ENCODE measurements at regions not wholly inside any gene's neighbourhood (a gene's known extent, or its start where the extent isn't known, plus 50 kb on each side); places are given as distances from the start of the nearest gene placed in this dataset.
"Not testable (repeated sequence)": the region's sequence is repeated elsewhere in the genome, so short reads cannot be mapped to it uniquely, and the experiment has no call there.

DNA sequence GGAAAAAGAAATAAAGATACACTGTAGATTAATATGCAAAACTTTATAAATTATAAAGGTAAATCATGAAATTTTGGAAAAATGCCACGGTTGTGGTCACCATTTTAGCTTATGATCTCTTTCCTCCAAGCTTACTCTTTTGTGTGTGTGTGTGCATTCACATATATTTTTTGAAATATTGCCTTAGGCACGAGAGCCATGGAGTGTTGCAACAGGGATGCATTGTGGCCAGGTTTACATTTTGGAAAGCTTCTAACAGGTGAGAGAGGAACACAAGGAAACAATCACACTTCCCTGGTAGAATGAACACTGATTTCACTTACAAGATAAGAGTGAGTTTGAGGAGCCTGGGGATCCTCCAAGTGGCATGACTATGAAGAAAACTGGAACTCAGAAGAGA is 214.5 kb upstream of the TENT5A start:
- no peak for DNase-seq (ENCODE audit: low read depth)

DNA sequence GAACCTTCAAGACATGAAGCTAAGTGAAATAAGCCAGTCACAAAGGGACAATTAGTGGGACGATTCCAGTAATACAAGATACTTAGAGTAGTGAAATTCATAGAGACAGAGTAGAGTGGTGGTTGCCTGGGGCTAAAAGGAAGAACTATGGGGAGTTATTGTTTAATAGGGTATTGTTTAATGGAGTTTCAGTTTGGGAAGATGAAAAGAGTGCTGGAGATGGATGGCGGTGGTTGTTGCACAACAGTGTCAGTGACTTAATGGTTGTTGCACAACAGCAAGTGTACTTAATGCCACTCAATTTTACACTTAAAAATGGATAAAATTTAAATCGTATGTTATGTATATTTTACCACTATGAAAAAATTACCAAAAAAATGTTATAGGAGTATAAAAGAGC is 209.7 kb upstream of the TENT5A start:
- no peak for DNase-seq (ENCODE audit: low read depth)

- peak; percentile 21 for DNase-seq (ENCODE audit: low read depth)
Observed at GRCh38 chr6:81950877-81951276, 198.4 kb upstream of the TENT5A start.

GRCh38 chr6:81948861-81949260 is 196.4 kb upstream of the TENT5A start:
- no peak for DNase-seq (ENCODE audit: low read depth)

DNA sequence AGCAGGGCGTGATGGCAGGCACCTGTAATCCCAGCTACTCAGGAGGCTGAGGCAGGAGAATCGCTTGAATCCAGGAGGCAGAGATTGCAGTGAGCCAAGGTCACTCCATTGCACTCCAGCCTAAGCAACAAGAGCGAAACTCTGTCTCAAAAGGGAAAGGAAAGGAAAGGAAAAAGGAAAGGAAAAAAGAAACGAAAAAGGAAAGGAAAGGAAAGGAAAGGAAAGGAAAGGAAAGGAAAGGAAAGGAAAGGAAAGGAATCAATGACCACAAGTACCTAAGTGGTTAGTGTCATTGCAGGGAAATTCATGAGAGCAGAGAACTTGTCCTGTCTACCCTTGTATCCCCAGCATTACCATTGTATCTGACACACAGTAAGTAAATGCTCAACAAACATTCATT is 195.7 kb upstream of the TENT5A start:
- DNase-seq (ENCODE audit: low read depth), result not testable (repeated sequence)

DNA sequence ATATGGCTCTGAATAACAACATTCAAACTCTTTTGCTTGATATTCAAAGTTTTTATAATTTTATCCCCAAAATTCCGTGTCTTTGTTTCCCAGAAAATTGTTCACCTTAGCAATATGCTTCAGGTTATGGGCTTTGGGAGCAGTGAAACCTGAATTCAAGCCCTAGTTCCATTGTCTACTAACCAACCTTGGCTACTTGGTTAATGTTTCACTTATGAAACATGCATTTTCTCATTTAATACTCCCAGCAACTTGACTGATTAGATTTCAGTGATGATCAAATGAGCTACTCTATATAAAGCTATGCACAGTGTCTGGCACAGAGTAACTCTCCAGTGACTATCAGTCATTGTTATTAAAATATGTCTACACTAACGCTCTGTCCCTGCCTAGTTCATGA is 192.2 kb upstream of the TENT5A start:
- DNase-seq (ENCODE audit: low read depth), result no peak

- DNase-seq (ENCODE audit: low read depth), result not testable (repeated sequence)
Observed at GRCh38 chr6:81942842-81943241, 190.4 kb upstream of the TENT5A start.

DNA sequence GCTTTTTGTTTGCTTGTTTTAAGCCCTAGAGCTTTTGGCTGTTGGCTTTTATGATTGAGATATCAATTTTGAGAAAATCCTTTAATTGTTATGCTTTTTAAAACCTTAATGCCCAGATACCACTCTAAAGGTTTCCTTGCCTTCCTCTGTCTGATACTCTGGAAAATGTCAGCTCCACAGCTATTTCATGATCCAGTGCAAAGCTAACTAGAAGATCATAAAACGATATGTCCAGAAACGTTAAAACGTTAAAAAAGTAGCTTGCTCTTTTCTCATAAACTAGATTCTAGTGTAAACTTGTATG is 189.5 kb upstream of the TENT5A start:
- no peak for DNase-seq (ENCODE audit: low read depth)

DNA sequence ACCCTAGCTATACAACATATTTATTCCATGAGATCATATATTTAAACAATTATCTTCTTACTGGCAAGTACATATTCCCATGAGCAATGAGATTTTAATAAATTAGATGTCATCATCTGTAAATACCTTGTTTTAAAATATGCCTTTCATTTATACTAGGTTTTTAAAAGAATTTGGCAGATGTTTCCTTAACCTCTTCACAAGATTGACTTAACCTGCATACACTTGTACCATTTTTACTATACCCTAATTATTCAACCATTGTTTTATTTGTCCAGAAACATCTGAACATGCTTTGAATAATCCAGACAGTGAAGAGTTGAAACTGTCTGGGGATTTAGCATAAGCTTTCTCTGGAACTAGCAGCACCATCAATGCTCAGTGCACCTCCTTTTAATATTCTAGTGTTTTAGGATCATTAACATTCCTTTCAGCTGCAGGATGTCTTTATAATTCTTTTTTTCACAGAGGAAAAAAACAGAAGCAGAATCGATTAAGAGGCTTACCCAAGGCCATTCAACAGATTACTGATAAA is 188.0 kb upstream of the TENT5A start:
- no peak for DNase-seq (ENCODE audit: low read depth)

GRCh38 chr6:81939766-81940165 is 187.3 kb upstream of the TENT5A start:
- DNase-seq (ENCODE audit: low read depth), result no peak

GRCh38 chr6:81938991-81939732 is 186.7 kb upstream of the TENT5A start:
- peak; percentile 15 for DNase-seq (ENCODE audit: low read depth)

DNA sequence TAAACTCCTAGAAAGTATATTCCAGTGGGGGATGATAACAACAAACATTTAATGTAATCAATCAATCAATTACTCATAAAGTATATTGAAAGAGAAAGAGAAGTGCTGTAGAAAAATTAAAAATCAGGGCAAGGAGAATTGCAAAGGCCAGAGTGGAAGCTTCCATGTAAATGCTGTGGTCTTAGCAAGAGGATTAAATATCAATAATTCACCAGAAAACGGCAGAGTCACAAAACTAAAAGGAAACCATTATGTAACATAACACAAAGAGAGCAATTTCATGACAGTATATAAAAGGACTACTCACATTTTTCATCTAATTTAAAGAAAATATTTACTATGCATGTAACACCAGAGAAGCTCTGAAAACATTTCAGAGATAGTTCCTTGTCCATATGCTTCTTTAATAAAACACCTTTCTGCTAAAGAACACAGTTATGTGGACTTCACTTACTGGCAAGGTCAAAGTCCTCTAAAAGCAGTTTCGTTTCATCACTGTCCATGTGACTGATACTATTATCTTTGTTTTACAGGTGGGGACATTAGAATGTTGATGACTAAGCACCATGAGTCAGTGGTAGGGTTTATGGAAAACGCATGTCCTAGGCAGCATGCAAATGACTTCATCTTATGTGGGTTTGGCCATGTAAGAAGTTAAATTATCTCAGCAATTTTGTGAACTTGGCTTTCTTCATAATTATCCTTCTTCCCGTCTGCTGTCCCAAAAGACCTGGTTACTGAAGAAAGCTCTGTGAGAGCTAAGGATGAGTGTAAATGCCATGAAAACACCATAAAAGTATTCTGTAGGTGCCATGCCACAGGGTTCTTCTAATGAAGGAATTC is 185.8 kb upstream of the TENT5A start:
- peak; percentile 79 for DNase-seq (ENCODE audit: low read depth)

DNA sequence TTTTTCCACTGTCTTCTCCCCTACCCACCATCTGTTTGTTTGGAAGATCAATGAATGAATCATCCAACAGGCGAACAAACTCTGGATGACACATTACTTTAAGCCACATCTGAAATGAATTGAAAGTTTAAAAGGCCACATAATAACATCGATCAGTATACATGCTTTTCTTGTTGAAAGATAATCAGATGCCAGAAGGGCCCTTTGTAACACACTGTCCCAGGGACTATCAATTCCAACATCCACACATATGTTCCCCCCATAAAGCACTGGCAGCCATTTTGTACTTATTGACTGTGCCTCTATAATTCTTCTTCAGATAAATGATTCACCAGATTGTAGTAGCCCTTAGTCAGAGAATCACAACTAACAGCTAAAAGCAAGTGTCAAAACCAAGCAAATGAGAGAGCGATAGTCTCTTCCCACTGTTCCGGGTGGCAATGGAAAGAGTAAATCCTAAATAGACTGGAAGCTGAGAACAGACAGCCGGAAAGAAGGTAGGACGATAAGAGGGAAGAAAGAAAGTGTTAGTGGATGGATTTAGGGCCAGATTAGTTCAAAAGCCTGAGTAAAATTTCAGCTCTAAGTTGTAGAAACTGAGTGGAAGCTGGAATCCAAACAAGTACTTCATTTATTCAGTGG is 184.9 kb upstream of the TENT5A start:
- peak; percentile 10 for DNase-seq (ENCODE audit: low read depth)

DNA sequence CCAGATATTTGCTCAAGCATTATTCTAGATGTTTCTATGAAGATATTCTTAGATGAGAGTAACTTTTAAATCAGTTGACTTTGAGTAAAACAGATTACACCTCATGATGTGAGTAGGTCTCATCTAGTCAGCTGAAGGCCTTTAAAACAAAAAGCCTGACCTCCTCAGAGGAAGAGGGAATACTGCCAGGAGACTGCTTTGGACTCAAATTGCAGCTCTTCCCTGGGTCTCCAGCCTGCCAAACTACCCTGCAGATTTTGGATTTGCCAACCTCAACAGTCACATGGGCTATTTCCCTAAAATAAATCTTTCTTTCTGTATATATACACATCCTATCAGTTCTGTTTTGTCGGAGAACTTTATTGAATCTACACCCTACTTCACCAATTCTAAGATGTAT is 182.5 kb upstream of the TENT5A start:
- no peak for DNase-seq (ENCODE audit: low read depth)

DNA sequence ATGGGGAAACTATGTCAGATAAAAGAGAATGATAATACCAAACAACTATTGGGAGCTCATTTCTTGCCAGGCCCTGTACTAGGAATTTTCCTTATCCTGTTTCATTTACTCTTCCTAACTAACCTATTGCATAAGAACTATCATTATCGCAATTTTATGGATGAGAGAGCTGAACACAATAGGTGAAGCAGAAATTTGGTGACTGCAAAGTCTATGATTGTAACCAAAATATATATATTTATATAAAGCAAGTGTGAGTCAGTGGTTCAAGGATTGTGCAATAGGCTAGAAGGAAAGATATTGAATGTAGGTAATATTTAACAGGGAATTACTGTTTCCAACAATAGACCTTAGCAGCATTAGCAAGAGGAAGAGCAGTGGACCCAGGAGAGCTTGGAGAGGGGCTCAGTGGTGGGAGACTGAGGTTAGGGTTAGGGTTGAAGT is 181.1 kb upstream of the TENT5A start:
- no peak for DNase-seq (ENCODE audit: low read depth)

DNA sequence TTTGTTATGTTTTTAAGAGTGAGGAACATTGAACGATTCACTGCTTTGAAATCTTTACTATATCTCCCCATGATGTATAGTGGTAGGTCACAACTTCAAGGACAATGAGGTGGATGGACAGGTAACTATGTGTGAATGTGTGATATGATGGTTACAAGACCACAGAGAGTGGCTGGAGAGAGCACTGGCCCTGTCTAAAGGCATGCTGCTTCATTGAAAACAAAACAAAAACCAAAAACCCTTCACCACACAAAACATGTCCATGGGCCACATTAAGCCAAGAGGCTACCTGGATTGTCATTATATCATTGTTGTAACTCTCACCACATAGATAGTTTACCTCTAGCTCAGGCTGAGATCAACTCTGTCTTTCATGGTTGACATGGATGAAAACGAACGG is 180.6 kb upstream of the TENT5A start:
- DNase-seq (ENCODE audit: low read depth), result no peak

DNA sequence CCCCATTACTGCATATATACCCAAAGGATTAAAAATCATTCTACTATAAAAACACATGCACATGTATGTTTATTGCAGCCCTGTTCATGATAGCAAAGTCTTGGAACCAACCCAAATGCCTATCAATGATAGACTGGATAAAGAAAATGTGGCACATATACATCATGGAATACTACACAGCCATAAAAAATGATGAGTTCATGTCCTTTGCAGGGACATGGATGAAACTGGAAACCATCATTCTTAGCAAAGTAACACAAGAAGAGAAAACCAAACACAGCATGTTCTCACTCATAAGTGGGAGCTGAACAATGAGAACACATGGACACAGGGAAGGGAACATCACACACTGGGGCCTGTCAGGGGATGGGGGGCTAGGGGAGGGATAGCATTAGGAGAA is 180.0 kb upstream of the TENT5A start:
- not testable (repeated sequence) for DNase-seq (ENCODE audit: low read depth)

DNA sequence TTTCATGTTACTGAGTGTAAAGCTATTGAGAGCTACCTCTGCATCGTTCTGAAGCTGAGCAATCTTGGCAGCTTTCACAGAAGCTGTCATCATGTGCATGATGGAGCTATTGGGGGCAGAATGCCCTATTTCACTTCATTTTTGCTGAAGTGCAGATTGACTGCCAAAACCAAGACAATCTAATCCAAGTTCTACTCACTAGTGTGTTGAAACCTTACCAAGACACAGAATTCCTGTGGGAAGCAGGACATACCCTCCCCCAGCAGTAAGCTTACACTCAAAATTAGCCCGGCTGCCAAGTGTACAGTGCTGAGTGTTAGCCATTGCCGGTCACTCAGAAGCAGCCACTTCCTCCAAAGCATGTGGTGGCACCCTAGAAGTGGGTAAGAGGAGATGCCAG is 177.3 kb upstream of the TENT5A start:
- DNase-seq (ENCODE audit: low read depth), result peak; percentile 62

- no peak for DNase-seq (ENCODE audit: low read depth)
Observed at GRCh38 chr6:81925201-81925600, 172.7 kb upstream of the TENT5A start.

DNA sequence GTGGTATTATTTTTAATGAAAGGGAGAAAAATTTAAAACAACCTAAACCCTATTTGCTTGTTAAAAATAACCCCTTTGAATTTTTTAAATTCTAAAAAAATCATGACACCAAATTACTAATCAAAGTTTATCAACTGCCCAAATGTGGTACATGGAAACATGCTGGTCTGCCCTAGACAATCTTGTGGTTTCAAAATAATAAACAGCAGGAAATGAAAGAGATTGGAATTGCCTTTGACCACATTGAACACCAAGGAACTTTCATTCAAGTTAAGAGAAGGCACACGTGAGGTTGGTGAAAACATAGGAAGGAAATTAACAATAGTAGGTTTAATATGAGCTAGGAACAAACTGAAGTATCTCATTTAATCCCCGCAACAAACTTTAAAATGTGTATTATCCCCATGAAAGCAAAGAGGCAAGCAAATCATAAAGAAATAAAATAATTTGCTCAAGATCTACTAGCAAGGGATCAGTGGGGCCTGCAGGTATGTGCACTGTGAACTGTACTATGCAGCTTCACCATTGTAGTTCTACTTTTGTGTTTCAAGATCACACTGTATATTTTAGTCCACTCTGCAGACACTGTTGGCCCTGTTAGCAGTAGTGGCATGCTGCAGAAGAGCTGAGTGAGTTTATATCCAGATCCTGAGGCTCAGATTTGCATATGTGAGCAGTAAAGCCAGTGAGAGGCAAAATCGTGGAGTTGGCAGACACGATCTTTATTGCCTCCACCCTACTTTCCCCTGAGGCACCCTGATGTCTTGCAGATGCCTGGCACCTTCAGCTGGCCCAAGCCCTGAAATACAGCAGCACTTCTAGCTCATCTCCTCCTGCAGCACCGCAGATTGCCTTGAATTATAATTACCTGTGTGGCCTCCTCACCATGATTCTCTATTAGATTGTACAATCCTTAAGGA is 157.8 kb upstream of the TENT5A start:
- no peak for DNase-seq (ENCODE audit: low read depth)

DNA sequence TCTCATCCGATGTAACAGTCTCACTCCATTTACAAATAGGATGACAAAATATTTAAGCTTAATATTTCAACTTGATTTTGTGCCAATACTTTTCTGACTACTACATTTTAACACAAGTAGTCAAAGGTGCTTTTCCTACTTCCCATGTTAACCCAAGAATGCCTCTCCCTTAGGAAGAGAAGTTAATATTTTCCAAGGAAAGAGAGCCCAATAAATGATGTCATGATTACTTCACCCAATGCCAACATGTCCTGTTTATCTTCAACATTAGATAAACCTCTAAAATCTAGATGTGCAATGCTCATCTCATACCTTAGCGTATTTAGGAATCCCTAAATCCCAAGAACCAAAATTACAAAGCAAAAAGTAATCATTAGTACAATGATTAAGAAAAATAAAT is 156.7 kb upstream of the TENT5A start:
- DNase-seq (ENCODE audit: low read depth), result no peak

- DNase-seq (ENCODE audit: low read depth), result no peak
Observed at GRCh38 chr6:81906709-81907204, 154.3 kb upstream of the TENT5A start.
